C1 segment of cervical spinal cord (tissue), 14 donors: ENCODE measurements at regions not wholly inside any gene's neighbourhood (a gene's known extent, or its start where the extent isn't known, plus 50 kb on each side); places are given as distances from the start of the nearest gene placed in this dataset.

ENCODE experiments used
- DNase-seq, 14 donors: peaks; one replicate each; lab custom pipeline; 2025; lab: John Stamatoyannopoulos, UW

DNA sequence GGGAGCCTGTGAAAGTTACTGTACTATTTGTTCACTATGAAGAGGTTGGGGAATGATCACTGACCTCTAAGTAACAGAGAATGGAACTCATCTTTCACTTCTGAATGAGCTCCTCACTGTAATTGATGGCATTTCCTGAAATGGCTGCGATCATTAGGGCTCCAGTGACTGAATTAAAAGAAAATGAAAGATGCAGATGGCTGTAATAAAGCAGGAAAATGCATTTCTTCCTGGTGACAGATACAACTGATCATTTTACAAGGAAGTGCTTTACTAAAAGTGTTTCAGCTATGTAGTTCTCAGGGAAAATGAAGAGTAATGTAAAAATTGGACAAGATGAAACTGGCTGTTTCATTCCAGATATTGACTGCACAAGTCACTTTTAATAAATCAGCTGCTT is 1200.6 kb upstream of the NUDT12 start:
- no peak for DNase-seq

- DNase-seq: no peak
Measured at GRCh38 chr5:104757915-104758314, 1195.3 kb upstream of the NUDT12 start.

DNA sequence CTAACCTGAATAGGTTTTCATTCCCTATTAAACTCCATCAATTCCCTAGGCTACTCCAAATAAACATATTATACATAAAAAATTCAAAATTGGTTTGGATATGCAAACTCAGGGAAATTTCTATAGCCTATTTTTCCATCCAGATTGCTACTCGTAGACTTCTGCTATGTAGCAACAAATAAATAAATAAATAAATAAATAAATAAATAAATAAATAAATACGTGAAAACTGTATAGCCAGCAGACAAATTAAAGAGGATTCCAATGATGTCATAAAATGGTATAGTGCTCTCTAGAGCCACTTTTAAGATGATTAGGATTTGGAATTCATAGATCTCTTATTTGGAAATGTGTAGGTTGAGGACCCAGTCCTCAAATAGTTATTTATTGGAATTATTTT is 1193.2 kb upstream of the NUDT12 start:
- DNase-seq: no peak

DNA sequence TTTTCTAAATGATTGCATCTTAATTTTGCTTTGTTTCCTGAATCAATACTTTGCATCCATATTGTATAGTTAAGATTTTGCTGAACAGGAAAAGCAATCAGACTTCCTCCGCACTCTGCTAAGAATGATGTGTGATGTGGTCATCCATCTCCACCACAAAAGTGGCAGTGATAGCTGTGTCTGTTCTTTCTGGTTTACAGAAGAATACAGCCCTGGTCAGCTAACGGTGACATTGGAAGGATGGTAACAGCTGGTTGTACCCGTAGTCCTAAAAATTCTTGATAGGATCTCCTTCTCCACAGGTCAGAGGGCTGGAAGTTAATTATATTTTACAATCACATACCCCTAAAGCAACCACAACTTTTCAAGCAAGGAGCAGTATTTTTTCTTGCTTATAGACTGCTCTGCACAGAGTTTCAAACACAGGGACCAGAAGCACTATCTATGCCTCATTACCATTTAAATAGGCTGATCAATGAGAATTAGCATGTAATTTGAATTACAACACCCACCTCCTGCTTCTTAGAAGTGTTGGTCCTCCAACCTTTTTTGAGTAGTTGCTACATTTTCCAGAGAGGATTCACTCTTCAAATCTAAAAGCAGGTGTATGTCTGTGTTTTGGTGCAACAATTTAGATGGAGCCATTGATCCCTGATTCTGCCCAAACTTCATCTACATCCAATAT is 1191.9 kb upstream of the NUDT12 start:
- no peak for DNase-seq

DNA sequence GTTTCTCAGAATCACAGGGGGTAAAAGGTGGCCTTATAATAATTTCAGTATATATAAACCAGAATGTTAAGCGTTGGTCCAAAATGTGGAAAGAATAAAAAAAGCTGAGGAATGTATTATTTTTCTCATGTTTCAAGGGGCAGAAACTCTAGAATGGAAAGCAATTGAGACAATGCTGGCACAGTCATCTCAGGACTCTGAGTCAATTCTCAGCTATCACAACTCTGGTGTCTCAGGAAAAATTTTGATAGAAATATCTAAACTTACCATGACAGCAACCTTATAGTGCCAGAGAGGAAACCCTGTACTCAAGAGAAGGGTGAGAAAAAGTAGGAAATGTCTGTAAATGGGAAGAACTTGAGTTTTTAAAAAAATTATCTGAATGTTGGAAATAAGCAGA is 1189.4 kb upstream of the NUDT12 start:
- DNase-seq: no peak

DNA sequence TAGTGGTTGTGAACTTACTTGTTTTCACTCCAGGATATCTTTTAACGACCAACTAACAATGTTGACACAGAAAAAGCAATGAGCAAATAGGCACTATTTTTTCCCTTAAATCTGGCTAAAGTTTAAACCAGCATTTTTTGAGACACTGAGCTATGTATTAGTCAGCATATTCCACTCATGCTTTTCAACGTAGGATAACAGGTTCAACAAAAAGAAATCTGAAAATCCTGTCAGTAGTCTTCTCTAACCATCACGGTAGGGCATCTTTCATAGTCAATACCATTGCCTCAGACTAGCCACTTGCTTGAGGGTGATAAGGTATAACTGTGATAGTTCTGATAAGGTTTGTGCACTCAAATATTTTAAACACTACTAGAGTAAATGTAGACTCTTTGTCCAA is 1177.3 kb upstream of the NUDT12 start:
- DNase-seq: no peak

- DNase-seq: no peak
Measured at GRCh38 chr5:104739503-104739902, 1176.9 kb upstream of the NUDT12 start.

DNA sequence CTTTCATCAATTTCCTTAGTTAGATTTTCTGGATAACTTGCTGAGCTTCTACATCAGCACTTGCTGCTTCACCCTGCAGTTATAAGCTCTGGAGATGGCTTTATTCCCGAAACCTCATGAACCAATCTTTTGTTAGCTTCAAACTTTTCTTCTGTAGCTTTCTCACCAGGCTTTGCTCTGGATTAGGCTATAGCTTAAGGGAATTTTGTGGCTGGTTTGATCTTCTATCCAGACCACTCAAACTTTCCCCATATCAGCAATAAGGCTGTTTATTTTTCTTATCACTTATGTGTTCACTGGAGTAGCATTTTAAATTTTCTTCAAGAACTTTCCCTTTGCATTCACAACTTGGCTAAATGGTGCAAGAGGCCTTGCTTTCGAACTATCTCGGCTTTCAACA is 1173.5 kb upstream of the NUDT12 start:
- no peak for DNase-seq

DNA sequence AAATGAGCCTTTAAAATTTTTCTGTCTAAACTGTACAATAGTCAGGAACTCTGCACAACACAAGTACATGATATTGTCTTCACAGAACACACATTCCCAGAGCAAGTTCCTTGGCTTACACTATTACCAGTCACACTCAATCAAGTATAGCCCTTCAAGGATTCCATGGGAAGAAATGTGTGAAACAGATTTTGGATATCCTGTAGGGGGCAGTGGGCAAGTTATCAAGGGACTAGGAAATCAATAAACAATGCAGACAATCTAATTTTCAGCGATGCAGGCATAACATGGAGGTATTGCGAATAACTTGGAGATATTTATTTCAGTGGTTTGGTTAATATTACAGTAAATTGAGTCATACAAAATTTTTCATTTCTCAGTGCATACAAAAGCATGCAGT is 1171.5 kb upstream of the NUDT12 start:
- no peak for DNase-seq

- DNase-seq: no peak
Measured at GRCh38 chr5:104733063-104733669, 1170.6 kb upstream of the NUDT12 start.

DNA sequence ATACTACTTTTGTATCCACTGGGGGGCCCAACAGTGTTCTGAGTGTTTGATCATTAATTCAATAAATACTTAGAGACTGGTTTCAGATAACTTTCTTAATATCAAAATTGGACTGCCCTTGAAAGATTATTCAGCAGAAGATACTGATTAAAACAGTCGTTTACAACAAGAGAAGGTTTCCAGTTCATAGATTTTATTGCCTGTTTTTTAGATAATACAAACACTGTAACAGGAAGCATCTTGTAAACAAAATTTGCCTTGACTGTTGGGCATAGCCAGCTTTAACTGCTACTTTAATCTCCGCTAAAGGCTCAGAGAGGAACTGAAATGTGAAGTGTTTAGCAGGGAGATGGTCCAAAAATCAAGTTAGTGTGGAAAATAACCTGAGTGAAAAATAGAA is 1168.7 kb upstream of the NUDT12 start:
- no peak for DNase-seq

DNA sequence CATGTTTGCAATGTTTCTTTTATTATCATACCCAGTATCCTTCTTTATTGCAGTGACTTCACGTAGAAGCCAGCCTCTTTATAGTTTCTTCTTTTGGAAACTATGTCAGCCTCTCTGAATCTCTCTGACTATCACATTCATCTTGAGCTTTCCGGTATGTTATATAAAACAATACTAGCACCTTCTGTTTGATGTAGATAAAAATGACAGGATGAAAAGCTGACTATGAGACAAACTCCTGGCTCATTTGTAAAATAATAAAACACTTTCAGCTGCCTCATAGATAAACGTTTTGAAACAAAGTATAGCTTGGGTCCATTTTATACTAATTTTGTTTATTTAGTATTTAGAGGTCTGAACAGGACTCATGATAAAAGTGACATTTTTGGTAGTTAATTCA is 1145.4 kb upstream of the NUDT12 start:
- DNase-seq: no peak

DNA sequence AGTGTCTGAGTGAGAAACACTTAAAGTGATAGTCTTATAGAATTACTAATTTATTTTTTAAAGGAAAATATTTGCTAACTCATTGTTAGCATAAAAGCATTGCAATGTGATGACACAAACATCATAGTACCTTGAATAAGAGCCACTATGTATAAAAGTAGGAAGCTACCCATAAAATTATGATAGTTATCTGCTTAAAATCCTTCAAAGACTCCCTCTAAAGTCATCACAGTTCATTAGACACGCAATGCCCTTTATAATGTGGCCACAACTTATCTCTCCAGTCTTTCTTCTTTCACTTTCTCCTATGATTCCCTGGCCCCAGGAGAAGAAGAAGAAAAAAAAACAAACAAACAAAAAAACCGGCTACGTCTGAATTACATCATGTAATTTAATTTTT is 1144.0 kb upstream of the NUDT12 start:
- DNase-seq: no peak

DNA sequence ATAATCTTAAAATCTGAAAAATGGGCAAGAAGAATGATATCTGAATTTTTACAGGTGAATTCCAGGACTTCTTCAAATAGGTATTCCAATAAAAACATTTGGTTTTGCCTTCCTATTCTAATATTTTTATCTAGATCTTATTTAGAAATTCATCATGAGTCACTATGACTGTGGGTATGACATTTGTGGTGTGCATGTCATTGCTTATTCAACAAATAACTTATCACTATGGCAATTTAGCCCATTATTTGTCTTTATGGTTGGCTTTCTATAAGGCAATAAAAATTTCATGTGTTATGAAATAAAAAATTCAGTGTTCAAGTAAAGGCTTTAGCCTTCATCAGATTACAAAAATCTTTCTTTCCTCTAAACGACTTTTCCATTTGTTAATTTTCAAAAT is 1139.6 kb upstream of the NUDT12 start:
- no peak for DNase-seq

DNA sequence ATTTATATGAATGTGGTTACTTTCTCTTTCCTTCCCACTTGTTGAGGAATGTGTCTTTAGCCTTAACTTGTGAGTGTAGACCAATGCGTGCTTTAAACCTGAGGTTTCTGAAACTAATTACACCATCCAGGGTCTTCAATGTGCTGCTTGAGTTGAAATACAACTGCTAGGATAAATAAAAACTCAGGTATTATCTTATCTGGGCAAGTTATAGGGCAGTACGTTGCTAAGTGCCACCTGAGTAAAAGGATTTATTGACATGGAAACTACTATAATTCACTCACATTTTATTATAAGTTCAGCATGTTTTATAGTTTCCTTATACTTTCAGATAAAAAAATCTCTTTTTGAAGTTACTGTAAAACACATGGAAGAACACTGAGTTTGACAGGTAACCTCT is 1136.8 kb upstream of the NUDT12 start:
- DNase-seq: no peak

GRCh38 chr5:104661256-104661655 is 1098.7 kb upstream of the NUDT12 start:
- no peak for DNase-seq

DNA sequence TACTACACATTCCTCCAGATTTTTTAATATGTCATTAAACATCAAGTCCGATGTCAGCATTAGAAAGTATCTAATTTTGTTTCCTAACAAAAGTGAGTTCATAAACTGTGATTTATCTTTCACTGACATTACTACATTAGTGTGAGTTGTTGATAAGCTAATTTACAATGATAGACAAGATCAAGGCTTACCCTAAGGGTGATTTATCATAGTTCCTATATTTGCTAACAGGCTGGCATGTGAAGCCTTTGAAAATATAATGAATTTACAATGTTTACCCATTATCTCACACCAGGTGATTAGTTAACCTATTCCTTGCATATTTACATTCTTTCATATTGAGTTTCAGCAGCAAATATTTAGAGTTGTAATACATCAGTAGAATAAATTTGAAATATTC is 1096.9 kb upstream of the NUDT12 start:
- DNase-seq: no peak

- DNase-seq: no peak
Measured at GRCh38 chr5:104652271-104652861, 1089.8 kb upstream of the NUDT12 start.

DNA sequence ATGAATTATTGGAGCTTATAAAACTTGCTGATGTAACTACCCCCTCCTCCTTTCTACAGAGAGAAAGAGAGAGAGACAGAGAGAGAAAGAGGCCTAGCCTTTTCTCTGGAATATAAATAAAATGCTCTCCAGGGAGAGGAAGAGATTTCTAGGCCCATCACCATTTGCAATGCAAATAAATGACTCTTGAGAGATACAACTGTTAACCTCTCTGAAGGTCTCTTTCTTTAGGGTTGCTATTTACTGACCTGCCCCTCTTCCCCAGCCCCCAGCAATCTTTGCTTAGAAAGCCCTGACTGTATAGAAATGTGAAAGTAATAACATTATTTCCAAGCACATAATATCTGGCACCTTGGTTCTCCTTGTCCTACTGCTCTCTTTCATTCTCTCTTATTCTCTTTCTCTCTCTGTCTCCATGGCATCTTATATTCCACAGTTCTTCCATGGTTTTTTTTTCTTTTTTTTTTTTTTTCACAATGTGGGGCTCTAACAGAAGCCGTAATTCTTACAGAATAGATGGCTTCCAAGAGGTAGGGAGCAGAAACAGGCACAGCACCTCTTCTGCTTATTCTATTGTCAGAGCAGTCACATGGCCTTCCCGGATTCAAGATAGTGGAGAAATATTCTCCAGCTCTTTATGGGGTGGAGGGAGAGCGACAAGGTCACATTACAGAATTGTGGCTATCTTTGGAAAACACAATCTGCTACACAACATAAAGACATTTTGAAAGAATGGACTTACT is 1087.9 kb upstream of the NUDT12 start:
- no peak for DNase-seq

- no peak for DNase-seq
Measured at GRCh38 chr5:104646416-104646815, 1083.8 kb upstream of the NUDT12 start.

GRCh38 chr5:104643320-104643719 is 1080.7 kb upstream of the NUDT12 start:
- no peak for DNase-seq

DNA sequence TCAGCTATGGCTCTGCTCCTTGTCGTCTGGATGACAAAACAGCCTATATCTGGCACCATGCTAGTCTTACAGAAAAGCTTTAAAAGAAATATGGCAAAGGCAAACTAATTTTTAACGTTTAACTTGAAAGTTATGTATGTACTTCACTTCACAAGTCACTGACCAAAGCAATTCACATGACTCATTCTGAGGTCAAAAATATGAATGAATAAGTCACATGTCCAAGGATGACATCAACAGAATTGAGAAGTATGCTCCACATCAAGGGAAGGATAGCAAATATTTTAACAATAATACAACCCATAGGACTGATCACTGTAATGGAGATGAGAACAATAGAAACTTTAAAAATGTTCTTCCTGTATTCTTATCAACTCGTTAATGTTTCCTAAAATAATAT is 1072.6 kb upstream of the NUDT12 start:
- no peak for DNase-seq

- no peak for DNase-seq
Measured at GRCh38 chr5:104628911-104629310, 1066.3 kb upstream of the NUDT12 start.
